HG03039 (cell line): ENCODE measurements at regions not wholly inside any gene's neighbourhood (a gene's known extent, or its start where the extent isn't known, plus 50 kb on each side); places are given as distances from the start of the nearest gene placed in this dataset.

Source experiments
- ATAC-seq: cut with Tn5 transposase; IDR thresholded peaks from one replicate; pipeline ENCODE4 v1.9.1; 2021; ENCODE audit warnings: mild to moderate bottlenecking, moderate library complexity; ENCODE audit not compliant: unreplicated experiment

DNA sequence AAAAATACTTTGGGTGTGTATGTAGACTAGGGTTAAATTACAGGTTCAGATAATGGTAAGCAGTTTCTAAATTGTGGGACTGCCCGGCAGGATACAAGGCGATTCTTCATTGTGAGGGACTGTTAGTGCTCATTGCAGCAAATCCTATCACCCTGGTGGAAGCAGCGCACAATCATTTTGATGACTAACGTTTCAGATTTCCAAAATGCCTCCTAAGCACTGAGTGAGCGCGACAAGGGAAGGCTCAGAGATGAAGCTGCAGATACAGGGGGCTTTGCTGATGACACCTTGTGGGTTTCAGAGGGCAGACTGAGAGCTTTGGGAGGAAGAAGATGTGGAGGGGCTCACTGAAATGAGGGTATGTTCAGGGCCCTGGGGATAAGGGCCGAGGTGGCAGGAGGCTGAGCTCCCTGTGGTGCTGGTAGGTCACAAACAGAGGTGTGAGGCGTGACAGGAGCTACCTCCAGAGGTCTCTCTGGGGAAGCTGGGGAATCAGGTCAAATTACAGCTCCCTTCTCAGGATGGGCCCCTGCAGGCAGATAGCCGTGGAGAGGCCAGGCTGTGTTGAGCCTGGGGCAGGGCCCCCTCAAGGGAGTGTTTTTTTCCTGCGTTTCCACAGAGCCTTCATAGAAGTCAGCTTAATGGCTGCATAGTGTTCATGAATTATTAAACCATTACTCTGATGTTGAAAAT is 84.5 kb upstream of the FYN start:
- no peak for ATAC-seq

DNA sequence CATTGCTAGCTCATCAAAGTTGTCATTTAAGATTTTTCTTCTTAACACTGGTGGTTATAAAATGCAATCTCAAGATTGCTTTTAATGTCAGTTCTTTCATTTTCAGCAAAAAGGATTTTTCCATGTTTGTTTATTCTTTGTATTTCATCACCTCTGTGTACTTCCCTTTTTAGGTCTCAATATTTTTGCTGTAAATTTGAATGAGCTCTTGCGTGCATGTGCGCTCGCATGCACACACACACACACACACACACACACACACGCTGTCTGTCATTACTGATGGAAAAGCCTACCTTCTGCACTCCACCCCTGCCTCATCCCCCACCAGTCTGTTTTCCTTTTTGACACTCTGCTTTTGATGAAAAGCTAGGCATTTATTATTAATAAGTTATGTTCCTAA is 85.3 kb upstream of the FYN start:
- ATAC-seq: no peak

DNA sequence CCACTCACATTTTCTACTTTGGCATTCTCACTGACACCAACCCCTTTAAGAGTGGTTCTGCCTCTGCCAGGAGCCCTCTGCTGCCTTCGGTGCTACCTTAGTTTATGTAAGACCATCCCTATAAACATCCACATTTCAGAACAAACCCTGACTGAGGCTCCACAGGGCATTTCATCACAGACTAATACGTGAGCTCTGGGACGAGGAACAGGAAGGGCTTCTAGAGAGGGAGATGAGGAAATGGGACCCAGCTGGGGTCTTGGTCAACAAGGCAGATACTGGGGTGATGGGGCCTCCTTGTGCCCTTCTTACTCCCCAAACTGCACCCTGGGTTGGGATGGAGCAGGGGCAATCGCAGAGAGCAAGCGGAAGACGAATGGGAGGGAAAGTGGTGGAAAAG is 86.5 kb upstream of the FYN start:
- ATAC-seq: no peak

DNA sequence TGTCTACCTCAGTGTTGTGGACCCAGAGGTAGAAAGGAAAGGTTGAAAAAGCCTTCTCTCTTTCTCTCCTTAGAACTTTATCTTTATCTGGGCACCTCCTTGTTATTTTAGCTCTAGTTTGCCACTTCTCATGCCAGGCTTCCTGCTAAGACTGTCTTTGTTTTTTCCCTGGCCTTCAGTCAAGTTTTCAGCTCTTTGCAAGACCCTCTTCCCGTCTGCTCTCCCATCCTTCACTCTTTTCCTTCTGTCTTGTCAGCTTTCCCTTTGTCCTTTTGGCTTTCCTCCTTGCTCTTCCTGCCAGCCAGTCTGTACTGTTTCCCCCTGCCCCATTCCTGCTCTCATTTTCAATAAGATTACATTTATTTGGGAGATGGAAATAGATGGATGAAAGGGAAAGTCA is 86.8 kb upstream of the CCN6 start:
- ATAC-seq: no peak

DNA sequence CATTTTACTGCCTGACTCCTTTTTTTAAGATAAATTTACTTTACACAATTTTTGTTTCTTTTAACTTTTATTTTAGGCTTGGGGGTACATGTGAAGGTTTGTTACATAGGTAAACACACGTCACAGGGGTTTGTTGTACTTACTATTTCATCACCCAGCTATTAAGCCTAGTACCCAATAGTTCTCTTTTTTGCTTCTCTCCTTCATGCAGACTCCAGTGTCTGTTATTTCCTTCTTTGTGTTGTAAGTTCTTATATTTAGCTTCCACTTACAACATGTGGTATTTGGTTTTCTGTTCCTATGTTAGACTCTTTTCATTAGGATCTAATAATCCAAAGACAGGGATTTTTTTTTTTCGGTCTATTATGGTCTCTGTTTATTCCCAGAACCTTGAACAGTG is 83.5 kb upstream of the CCN6 start:
- no peak for ATAC-seq

DNA sequence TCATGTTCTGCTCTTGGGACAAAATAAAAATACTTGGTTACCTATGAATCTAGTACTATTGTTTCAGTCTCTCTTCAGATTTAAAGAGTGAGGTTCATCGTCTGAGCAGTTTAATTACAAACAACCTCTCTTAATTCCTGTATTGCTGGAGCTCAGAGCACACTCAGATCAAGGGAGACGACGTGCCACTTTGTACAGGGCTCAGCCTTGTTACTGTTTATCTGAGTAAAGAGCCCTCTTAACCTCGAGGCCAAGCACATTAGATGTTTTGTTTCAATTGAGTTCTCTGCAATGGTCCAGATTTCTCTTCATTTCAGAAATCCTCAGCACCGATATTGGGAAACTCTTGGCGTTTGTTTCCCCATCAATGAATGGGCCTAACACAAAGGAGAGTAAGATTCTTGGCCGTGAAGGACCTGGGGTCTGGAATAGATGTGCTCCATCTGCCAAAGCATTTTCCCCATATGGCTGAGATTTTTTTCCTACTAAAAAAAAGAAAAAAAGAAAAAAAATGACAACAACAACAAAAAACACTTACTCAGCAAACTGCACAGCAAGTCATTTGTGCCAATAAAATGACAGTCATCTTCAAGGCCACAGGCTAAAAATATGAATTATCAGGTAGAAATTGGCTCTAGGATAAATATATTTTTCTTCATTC is 82.6 kb upstream of the CCN6 start:
- ATAC-seq: no peak

DNA sequence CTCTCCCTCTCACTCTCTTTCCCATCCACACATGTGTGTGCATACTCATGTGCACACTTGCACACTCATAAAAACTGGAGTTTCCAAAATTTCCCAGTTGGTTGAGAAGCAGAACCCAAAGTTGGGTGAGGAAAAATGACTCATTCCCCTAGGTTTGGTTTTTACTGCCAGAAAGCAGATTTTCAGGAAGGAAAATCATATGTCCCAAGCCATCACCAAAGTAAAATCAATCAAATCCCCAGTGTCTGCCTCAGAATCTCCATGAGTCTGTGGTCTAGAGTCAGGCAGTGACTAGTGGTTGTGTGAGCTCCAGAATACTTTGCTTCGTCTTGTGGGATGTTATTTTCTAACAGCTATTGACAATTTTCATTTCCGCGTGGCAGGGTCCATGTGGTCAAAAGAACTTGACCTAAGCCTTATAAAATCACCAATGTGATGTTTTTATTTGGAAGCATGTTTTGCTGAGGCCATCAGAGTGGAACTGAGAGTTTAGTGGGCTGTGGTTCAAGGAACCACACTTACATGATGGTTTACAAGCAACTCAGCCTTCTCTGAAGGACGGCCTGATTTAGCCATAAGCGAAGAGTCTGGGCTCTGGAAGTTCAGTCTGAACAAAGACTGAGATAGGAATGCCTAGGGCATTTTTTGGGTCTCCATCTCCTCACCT is 81.9 kb upstream of the CCN6 start:
- no peak for ATAC-seq

DNA sequence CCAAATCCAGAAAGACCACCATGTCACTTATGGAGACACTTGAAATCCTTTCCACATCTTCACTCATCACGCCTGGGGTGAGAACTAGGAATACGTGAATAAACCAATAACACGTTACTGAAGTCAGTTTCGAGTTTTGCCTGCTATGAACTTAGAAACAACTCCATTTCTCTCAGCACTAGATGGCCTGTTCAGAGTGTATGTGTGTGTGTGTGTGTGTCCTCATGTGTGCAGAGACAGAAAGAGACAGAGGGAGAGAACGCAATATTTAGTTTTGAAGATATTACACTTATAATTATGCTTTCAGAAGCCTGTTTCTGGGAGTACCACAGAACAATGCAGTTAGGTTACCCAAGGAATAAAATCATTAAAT is 81.2 kb upstream of the CCN6 start:
- ATAC-seq: no peak

DNA sequence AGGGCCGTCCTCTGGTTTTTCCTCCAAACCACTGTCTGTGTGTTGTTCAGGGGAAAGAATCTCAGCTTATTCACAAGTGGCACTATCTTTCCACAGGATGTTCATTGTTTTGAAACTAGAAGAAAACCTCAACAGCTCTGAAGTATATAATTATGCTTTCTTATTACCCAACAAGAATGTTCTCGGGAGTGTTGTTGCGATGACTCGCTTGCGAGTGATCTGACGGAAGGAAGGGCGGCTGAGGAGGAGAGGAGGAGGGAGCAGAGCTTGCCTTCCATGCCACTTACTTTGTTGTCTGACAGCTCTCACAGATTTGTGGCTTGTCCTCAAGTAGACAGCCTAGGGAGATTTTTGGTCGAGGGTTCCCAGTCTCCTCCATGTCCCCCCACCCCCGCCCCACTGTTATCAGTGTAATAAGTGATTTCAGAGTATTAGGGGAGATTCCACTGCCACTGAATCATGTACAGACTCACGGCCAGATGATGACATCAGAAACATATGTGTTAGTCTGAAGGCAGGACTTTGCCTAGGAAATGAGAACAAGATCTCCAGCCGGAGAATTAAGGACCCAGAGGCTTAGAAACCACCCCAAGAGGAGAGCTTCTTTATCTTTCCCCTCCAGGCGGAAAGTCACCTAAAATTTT is 80.7 kb upstream of the CCN6 start:
- no peak for ATAC-seq

DNA sequence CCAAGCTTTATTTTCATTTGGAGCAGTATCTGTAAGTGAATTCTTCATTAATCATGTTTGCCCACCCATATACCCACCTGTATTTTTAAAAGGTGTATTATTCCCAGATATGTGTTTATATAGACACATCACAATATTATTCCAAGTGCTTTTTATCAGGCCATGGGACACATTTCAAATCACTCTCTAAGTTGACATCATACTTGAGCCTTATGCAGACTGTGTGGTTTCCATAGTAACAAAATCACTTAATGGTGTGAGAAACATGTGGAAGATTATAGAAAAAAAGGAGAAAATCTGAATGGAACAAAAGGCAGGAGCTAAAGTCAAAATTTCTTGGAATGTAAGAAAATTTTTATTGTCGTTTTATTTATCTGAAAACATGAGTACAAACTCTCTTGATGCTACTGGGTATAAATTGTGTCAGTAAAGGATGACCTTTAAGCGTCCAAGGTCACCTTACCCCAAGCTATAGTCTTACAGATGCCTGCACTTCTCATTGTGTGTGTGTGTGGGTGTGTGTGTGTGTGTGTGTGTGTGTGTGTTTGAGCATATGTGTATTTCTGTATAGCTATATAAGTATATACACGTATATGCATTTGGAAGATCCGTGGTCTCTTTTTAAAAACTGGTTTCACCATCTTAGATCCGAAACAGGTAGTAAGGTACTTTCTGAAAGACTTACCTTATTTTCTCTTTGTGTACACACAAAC is 79.8 kb upstream of the CCN6 start:
- ATAC-seq: no peak

DNA sequence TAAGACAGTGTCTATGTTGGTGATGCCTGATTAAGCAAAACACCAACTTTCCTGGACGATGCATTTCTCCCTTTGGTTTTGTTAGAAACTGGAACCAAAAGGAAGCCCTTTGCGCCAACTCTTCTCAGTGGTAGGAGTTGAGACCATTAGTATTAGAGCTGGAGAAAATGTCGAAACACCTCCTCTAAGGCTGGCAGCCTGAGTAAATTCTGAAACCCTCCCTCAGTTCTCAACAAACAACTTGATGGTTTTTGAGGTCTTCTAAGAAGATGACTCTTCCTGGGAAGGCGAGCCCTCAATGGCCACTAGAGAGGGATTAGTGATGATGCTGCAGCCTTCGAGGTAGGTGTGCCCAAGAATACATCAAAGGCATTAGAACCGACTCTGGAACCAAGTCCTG is 78.4 kb upstream of the CCN6 start:
- ATAC-seq: no peak

DNA sequence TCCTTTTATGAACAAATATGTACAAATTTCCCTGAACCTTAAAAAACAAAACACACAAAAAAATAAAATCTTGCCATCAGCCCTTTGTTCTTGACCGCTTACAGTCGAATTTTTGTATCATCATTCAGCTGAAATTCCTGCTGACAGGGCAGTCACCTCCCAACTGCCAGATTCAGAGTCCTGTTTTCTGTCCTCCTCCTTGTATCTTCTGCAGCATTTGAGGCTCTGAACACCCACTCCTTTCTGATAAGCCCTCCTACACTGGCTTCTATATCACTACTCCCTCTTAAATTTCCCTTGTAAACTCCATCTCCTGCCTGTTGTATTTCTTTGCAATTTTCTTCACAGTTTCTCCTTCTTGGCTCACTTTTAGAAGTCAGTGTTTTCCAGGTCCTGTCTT is 77.8 kb upstream of the CCN6 start:
- ATAC-seq: no peak

DNA sequence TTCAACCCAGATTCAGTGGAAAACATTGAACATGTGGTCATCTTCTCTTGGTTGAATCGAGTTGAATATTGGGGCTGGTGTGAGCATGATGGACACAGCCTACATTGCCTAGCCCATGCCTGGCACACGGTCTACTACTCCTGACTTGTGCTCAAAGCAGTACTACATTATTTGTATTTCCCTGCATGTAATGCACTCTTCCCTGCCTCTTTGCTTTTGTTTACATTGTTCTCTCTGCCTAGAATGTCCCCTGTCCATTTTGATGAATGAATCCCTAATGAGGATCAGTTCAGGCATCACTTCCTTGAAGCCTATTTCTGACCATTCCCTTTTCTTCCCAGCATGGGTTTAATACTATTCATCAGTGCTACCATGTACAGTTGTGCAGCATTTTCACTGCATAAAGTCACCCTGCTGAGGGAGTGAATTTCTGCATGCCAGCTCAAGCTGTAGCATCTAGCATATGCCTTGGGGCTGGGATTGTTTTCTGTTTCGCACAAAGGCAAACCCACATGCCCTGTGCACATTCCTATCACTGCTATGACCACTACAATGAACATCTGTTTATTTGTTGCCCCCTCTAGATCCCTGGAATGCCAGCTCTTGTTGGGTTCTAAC is 75.3 kb upstream of the CCN6 start:
- ATAC-seq: no peak

DNA sequence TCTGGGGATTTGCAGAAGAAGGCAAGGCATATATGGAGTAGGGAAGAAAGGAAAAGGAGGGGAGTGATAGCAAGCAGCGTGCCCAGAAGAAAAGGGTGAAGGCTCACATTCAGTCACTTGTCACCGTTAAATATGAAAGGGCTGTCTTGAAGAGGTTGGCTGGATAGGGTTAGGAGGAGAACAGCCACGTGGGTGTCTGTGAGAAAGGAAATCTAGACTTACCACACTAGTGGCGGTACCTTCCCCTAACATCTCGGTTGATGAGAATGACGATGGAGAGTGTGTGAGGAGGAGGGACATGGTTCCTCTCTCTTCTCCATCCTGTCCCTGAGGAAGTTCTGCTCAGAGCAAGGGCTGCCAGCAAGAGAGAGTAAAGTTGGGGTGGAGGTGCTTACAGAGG is 74.3 kb upstream of the CCN6 start:
- no peak for ATAC-seq

DNA sequence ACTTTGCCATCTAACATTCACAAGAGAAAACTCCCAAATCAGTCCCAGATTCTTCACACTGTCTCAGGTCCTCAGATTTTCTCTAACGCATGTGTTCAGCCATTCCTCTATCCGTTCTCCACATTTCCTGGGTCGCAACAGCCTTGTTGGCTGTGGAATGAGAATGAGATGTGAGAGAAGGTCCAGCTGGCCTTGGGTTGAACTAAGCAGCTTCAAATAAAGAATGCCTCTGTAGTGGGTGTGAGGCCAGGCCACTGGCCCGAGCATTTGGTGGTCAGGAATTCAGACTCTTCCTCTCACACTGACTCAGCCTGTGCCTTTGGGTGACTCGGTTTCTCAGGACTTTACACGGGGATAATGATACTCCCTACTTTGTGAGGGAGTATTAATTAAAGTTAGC is 73.8 kb upstream of the CCN6 start:
- ATAC-seq: no peak

DNA sequence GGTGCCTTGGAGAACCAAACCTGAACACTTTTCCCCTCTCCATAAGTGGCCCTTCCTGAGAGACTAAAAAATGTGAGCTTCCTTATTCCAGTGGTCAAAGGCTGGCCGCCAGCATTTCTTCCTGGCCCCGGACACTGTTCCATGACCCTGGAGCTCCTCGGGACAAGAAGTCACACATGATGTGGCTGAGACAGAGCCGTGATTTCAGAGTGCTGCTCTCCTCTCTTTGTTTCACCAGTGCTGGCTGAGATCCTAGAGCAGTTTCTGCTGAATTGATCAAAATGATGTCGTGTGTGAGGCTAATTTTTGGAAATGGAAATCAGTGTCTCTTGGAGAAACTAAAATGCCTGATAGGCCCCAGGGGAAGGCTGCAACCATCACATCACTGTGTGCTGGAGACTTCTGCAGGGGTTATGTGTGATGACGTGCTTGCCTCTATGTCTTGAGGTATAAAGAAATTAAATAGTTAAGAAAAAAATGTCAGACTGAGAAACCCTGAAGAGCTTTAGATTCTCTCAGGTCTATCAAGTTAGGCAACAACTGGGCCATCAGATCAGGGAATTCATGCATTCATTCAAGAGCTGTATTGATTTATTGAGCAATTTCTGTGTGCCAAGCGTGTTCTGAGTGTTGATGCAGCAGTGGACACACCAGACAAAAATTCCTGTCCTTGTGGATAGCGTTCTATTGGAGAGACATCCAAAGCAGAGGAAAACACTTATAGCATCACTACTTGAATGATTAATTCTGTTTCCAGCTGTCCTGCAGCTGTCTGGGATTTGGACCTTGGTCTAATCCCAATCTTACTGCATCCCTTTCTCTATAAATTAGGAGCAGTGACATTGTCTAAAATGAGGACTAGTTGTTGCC is 72.7 kb upstream of the CCN6 start:
- ATAC-seq: no peak

DNA sequence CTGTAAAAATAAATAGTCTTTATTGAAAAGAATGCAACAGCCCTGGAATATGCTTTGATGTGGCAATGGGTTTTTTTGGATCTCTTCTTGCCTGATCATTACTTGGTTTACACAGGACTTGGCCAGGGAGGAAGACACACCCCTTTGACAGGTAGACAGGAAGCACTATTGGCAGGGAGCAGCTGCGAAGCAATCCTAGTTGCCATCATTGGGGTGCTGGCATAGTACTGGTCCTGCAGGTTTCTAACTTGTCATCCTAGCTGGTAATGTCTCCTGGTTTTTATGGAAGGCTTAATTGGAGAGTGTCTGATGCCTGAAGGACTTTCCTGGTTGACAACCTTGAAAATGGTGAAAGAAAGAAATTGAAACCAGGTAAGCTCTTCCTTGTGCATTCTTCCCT is 71.2 kb upstream of the CCN6 start:
- ATAC-seq: no peak

DNA sequence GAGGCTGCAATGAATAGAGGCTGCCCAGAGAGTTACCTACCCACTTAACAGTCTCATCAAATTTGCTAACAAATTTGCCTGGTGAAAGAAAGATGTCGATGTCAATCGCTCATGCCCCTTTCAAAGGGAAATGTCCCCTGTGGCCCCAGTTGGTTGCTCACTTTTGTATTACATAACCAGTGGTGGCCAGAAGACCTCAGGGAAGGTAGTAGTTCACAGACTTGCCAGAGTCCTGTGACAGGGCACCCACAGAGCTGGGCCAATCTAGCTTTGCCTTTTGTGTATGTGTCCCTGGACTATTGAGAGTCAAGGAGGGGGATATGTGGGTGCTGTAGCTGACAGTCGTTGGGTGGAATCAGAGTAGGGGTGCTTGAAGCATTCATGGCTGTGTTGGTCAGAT is 70.7 kb upstream of the CCN6 start:
- no peak for ATAC-seq

DNA sequence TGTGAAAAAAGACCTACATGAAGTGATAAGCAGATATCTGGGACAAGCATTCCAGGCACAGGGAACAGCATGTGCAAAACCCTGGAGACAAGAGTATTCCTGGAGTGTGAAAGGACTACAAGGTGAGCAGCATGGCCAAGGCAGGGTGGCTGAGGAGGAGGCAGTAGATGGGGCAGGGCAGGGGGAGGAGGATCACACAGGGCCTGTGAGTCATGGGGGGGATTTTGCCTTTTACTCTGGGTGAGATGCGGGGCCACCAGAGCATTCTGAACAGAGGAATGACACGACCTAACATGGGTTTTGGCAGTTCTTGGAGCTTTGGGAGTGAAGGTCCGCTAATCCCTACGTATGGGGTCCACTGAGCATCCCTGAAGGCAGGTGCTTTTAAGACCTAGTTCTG is 69.8 kb upstream of the CCN6 start:
- no peak for ATAC-seq
